ENCODE measurements at regions not wholly inside any gene's neighbourhood (a gene's known extent, or its start where the extent isn't known, plus 50 kb on each side); places are given as distances from the start of the nearest gene placed in this dataset.

DNA sequence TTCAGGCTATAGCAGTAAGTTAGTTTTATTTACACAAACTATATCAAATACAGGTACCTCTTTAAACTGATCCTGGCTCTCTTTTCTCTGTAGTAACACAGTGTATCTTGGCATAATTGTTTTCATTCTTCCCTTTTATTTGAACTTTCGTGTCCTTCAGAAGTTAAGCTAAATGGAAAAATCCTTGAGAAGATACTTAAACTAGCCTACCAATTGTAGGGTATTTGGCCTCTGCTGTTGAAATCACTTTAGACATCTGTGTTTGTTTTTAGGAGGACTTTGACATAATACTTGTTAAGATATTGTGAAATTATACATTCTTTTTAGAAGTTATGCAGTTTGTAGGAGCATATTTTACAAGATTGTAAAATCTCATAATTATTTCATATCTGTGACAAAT is 90.3 kb upstream of the GK2 start:
- TF ChIP-seq, protein P1, sequence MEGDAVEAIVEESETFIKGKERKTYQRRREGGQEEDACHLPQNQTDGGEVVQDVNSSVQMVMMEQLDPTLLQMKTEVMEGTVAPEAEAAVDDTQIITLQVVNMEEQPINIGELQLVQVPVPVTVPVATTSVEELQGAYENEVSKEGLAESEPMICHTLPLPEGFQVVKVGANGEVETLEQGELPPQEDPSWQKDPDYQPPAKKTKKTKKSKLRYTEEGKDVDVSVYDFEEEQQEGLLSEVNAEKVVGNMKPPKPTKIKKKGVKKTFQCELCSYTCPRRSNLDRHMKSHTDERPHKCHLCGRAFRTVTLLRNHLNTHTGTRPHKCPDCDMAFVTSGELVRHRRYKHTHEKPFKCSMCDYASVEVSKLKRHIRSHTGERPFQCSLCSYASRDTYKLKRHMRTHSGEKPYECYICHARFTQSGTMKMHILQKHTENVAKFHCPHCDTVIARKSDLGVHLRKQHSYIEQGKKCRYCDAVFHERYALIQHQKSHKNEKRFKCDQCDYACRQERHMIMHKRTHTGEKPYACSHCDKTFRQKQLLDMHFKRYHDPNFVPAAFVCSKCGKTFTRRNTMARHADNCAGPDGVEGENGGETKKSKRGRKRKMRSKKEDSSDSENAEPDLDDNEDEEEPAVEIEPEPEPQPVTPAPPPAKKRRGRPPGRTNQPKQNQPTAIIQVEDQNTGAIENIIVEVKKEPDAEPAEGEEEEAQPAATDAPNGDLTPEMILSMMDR (IDR thresholded peaks at IDR 0.05; ENCODE audit: low read depth, low read length) = no peak
- no peak for DNase-seq (ENCODE audit: extremely low read depth, low read depth)

DNA sequence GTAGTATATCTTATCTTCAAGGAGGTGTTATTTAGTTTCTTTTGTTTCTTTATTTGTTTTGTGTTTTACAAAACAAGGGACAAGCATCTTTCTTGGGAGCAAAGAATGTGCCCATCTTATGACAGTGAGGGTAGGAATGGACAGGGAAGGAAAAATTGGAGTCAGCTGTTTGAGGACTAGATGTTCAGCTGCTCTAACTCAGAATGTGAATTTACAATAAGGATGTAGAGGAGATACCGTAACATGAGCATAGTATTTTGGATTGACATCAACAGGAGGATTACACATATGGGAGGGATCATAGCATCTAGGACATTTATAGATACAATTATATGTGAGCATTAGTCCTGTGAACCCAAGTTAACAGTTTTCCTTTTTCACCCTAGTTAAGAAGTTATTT is 89.0 kb upstream of the GK2 start:
- no peak for DNase-seq (ENCODE audit: extremely low read depth, low read depth)

DNA sequence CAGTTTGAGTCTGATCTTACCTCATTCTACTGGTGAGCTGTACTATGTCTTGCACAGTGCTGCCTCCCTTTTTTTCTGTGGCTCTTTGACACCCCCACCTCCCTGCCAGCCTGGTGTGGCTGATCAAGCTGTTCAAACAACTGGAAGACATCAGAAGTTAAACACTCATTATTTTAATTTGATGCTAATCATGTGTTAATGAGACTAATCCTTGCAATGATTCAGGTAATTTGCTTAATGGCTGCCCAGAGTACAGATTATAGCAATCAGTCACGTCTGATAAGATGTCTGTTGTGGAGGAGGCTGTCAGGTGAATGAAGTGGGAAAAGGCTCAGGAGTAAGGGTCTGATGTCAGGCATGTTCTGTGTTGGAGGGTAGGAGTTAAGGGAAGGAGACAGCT is 87.4 kb upstream of the GK2 start:
- TF ChIP-seq, protein P1 (IDR thresholded peaks at IDR 0.05; ENCODE audit: low read depth, low read length) = no peak
- DNase-seq (ENCODE audit: extremely low read depth, low read depth) = no peak

More for the DNA sequence above, 89.0 kb upstream of the GK2 start:
- TF ChIP-seq, protein P1 (IDR thresholded peaks at IDR 0.05; ENCODE audit: low read depth, low read length) = no peak

DNA sequence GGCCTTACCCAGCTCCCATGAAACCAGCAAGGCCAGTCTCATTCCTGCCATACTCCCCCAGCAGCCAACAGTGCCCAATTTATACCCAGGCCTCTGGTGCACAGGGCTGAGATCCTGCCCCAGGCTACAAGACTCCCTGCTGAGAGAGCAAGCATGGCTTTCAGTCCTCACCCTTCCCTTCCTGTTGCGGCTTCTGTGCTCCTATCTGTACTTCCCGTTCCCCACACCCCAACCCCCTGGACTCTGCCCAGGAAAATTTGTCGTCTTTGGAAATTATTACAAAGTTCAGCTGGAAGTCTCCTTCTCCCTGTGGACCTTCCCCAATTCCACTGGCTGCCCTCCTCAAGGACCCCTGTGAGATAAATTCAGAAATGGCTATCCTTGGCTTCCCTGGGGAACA is 84.1 kb upstream of the GK2 start:
- TF ChIP-seq, protein P1 (IDR thresholded peaks at IDR 0.05; ENCODE audit: low read depth, low read length) = no peak
- DNase-seq (ENCODE audit: extremely low read depth, low read depth) = no peak

DNA sequence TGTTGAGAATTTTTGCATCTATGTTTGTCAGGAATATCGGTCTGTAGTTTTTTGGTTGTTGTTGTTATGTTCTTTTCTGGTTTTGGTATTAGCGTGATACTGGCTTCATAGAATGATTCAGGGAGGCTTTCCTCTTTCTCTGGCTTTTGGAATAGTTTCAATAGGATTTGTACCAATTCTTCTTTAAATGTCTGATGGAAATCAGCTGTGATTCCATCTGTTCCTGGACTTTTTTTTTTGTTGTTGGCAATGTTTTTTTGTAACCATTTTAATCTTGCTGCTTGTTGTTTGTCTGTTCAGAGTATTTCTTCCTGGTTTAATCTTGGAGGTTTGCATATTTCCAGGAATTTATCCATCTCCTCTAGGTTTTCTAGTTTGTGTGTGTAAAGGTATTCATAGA is 81.5 kb upstream of the GK2 start:
- TF ChIP-seq, protein P1 (IDR thresholded peaks at IDR 0.05; ENCODE audit: low read depth, low read length) = no peak
- DNase-seq (ENCODE audit: extremely low read depth, low read depth) = no peak

DNA sequence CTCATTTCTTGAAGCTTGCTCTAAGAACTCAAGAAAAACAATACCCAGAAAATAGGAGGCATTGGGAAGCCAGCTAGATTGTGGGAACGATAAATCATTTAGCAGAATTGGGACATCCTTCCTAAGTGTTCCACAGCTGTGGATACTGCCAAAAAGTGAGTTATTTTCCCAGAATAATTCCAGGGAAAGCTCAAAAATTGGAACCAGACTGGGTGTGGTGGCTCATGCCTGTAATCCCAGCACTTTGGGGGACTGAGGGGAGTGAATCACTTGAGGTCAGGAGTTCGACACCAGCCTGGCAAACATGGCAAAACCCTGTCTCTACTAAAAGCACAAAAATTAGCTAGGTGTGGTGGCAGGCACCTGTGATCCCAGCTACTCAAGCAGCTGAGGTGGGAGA is 68.2 kb upstream of the GK2 start:
- no peak for DNase-seq (ENCODE audit: extremely low read depth, low read depth)
- TF ChIP-seq, protein P1 (IDR thresholded peaks at IDR 0.05; ENCODE audit: low read depth, low read length) = no peak

DNA sequence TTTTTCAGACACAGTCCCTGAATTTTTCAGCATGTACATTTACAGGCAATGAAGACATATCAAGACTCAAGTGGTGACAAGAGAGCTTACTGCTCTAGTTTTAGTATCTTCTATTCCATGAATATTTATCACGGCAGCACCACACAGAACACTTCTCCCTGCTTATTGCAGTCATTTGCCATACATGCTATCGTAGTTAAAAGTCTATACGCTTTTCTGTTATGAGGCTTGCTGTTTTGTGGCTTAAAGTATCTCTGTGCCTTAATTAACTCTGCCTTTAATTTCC is 65.4 kb upstream of the GK2 start:
- TF ChIP-seq, protein P1 (IDR thresholded peaks at IDR 0.05; ENCODE audit: low read depth, low read length) = no peak
- no peak for DNase-seq (ENCODE audit: extremely low read depth, low read depth)
